Keratinocyte (primary cell): ENCODE measurements at regions not wholly inside any gene's neighbourhood (a gene's known extent, or its start where the extent isn't known, plus 50 kb on each side); places are given as distances from the start of the nearest gene placed in this dataset.

Source experiments
- EZH2 ChIP-seq: IDR thresholded peaks from one replicate; pipeline ENCODE4 v1.6.1; 2012; ENCODE audit warnings: inconsistent platforms, mild to moderate bottlenecking, low read length, moderate library complexity
- TF ChIP-seq, protein P1 (sequence below), 3 experiments: IDR thresholded peaks in 1 of 3; conservative IDR thresholded peaks in 1 of 3; optimal IDR thresholded peaks in 1 of 3; 2 replicates in 2 of 3; 3 replicates in 1 of 3; pipeline versions ENCODE3 to v1.5.1; 2011; ENCODE audit warnings: low read length in 3 of 3, mild to moderate bottlenecking in 3 of 3, moderate library complexity in 2 of 3, control low read depth in 1 of 3, inconsistent platforms in 1 of 3; ENCODE audit not compliant: insufficient read depth in 2 of 3; ENCODE audit errors: extremely low read depth in 1 of 3

DNA sequence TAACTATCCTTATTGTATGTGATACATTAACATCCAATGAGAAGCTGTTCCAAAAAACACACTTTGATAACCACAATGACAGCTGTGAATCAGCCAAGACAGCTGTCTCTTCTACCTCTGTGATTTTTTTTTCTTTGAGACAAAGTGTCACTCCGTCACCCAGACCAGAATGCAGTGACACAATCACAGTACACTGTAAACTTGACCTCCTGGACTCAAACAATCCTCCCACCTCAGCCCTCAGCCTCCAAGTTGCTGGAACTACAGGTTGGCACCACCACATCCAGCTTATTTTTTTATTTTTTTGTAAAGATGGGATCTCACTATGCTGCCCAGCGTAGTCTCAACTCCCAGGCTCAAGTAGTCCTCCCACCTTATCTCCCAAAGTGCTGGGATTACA, 73.5 kb upstream of the TMCO5A start:
- TF ChIP-seq, protein P1, sequence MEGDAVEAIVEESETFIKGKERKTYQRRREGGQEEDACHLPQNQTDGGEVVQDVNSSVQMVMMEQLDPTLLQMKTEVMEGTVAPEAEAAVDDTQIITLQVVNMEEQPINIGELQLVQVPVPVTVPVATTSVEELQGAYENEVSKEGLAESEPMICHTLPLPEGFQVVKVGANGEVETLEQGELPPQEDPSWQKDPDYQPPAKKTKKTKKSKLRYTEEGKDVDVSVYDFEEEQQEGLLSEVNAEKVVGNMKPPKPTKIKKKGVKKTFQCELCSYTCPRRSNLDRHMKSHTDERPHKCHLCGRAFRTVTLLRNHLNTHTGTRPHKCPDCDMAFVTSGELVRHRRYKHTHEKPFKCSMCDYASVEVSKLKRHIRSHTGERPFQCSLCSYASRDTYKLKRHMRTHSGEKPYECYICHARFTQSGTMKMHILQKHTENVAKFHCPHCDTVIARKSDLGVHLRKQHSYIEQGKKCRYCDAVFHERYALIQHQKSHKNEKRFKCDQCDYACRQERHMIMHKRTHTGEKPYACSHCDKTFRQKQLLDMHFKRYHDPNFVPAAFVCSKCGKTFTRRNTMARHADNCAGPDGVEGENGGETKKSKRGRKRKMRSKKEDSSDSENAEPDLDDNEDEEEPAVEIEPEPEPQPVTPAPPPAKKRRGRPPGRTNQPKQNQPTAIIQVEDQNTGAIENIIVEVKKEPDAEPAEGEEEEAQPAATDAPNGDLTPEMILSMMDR (optimal IDR thresholded peaks at IDR 0.05 in 1 of 3, IDR thresholded peaks at IDR 0.05 in 1 of 3, conservative IDR thresholded peaks at IDR 0.05 in 1 of 3; ENCODE audit: extremely low read depth in 1 of 3, insufficient read depth in 2 of 3, low read length in 3 of 3), result no peak
- TF ChIP-seq EZH2, result no peak
